Thyroid gland (tissue), 4 donors: ENCODE measurements at regions not wholly inside any gene's neighbourhood (a gene's known extent, or its start where the extent isn't known, plus 50 kb on each side); places are given as distances from the start of the nearest gene placed in this dataset.
"Not testable (repeated sequence)": the region's sequence is repeated elsewhere in the genome, so short reads cannot be mapped to it uniquely, and the experiment has no call there.

Source experiments
- DNase-seq, 2 donors: peaks; one replicate each; pipeline ENCODE4 v3.0.0-alpha.2; 2019
- H3K27ac ChIP-seq, 3 donors: fragments of 200-600 bp; sonication (generic); 1 replicate in 2 of 3; 2 replicates in 1 of 3; pipeline ENCODE4 v1.5.1; 2016 to 2019; ENCODE audit warnings: mild to moderate bottlenecking in 1 of 3, moderate library complexity in 1 of 3
- H3K27me3 ChIP-seq: fragments of 200-600 bp; sonication (generic); one replicate; pipeline ENCODE4 v1.5.1; 2019
- H3K36me3 ChIP-seq, 2 donors: fragments of 200-600 bp; sonication (generic); one replicate each; pipeline ENCODE4 v1.5.1; 2016 to 2019
- H3K4me1 ChIP-seq, 2 donors: fragments of 200-600 bp; sonication (generic); one replicate each; pipeline ENCODE4 v1.5.1; 2017 to 2019
- H3K4me3 ChIP-seq, 3 donors: fragments of 200-600 bp; sonication (generic); replicated peaks in 1 of 3; 1 replicate in 2 of 3; 2 replicates in 1 of 3; pipeline ENCODE4 v1.5.1; 2016; ENCODE audit warnings: mild to moderate bottlenecking in 1 of 3
- H3K9me3 ChIP-seq: fragments of 200-600 bp; sonication (generic); one replicate; pipeline ENCODE4 v1.5.1; 2017
- POLR2A ChIP-seq, 2 donors: fragments of 450-650 bp; IDR thresholded peaks; one replicate each; pipeline ENCODE4 v1.6.1; 2017; ENCODE audit warnings: antibody characterized with exemption in 2 of 2, mild to moderate bottlenecking in 2 of 2, moderate library complexity in 1 of 2
- WGBS, 2 donors: methylation state at CpG; one replicate each; pipeline ENCODE4 v1.1.5; 2017; 5-methylcytosine and 5-hydroxymethylcytosine counted together
- intact Hi-C: fragments of 100-400 bp; cut with DNase I; formaldehyde crosslinking; loops from one replicate; pipeline ENCODE4 v1.15.1; 2023
- TF ChIP-seq, protein P1 (sequence below), 6 experiments: fragments of 200-600 bp in 3 of 6; fragments of 450-650 bp in 3 of 6; sonication (generic) in 3 of 6; IDR thresholded peaks; one replicate each; pipeline ENCODE4 v1.5.1; 2016 to 2019; ENCODE audit warnings: antibody characterized with exemption in 6 of 6, mild to moderate bottlenecking in 2 of 6, inconsistent platforms in 1 of 6, moderate library complexity in 1 of 6

DNA sequence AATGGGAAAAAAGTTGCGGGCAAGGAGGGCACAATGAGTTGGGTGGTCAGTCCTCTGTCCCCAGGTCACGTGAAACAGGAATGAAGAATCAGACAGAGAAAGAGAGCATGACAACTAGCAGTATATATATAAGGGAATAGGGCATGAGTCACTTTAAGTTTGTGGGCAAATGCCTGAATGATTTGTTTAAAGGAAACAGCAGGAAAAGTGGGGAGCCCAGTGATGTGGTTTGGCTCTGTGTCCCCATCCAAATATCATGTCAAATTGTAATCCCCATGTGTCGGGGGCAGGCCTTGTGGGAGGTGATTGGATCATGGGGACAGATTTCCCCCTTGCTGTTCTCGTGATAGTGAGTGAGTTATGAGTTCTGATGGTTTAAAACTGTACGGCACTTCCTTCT is 195.3 kb upstream of the IGF1 start:
- no peaks in the 10 kb centered on the region for H3K27me3 ChIP-seq
- no peaks in the 10 kb centered on the region for H3K4me1 ChIP-seq
- no peaks in the 10 kb centered on the region for H3K9me3 ChIP-seq
- DNase-seq: no peak
- 73 to 95% methylated on average over 5 of the region's 5 CpGs for WGBS, 2 donors
- H3K27ac ChIP-seq: no peak overlapping the region
- intact Hi-C loops: no loop called here
- H3K36me3 ChIP-seq: no peaks in the 10 kb centered on the region
- H3K4me3 ChIP-seq: no peak overlapping the region
- TF ChIP-seq POLR2A (IDR thresholded peaks at IDR 0.05): no peak
- TF ChIP-seq, protein P1, sequence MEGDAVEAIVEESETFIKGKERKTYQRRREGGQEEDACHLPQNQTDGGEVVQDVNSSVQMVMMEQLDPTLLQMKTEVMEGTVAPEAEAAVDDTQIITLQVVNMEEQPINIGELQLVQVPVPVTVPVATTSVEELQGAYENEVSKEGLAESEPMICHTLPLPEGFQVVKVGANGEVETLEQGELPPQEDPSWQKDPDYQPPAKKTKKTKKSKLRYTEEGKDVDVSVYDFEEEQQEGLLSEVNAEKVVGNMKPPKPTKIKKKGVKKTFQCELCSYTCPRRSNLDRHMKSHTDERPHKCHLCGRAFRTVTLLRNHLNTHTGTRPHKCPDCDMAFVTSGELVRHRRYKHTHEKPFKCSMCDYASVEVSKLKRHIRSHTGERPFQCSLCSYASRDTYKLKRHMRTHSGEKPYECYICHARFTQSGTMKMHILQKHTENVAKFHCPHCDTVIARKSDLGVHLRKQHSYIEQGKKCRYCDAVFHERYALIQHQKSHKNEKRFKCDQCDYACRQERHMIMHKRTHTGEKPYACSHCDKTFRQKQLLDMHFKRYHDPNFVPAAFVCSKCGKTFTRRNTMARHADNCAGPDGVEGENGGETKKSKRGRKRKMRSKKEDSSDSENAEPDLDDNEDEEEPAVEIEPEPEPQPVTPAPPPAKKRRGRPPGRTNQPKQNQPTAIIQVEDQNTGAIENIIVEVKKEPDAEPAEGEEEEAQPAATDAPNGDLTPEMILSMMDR (IDR thresholded peaks at IDR 0.05): no peak

DNA sequence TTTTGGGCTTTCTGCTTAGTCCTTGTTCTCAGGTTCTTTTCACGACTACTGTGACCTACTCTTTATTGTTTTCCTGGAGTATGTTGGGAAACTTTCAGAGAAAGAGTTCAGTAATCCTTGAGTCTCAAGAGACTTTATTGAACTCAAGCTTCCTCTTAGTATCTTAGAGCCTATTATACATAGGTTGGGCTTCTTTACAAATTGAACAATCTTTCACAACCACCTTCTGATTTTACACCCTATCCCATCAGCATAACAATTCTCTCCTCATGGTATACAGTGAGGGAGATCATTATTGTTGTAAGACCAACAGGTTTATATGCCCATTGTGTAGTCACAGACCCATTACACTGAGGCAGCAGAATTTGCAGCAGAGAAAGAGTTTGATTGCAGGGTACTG is 193.2 kb upstream of the IGF1 start:
- Histone ChIP-seq H3K9me3 (no peaks in the 10 kb centered on the region), H3K4me1 (peaks cover 0 to 7% of the 10 kb centered on the region in 2 donors), H3K27ac (no peak overlapping the region), H3K4me3 (no peak overlapping the region), H3K36me3 (no peaks in the 10 kb centered on the region), H3K27me3 (no peaks in the 10 kb centered on the region)
- no peak for DNase-seq
- TF ChIP-seq, protein P1 (IDR thresholded peaks at IDR 0.05): no peak
- TF ChIP-seq POLR2A (IDR thresholded peaks at IDR 0.05): no peak
- WGBS, 2 donors: 90 to 91% methylated on average over 1 of the region's 1 CpG
- intact Hi-C loops: no loop called here

DNA sequence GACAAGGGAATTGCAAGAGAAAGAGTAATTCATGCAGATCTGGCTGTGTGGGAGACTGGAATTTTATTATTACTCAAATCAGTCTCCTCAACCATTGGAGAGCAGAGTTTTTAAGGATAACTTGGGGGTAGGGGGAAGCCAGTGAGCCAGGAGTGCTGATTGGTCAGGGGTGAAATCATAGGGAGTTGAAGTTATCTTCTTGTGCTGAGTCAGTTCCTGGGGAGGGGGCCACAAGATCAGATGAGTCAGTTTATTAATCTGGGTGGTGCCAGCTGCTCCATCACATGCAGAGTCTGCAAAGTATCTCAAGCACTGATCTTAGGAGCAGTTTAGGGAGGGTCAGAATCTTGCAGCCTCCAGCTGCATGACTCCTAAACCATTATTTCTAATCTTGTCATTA is 191.8 kb upstream of the IGF1 start:
- H3K36me3 ChIP-seq, DNase-seq, H3K9me3 ChIP-seq, H3K27me3 ChIP-seq, H3K4me3 ChIP-seq, H3K27ac ChIP-seq, H3K4me1 ChIP-seq, intact Hi-C loops: not testable (repeated sequence)

DNA sequence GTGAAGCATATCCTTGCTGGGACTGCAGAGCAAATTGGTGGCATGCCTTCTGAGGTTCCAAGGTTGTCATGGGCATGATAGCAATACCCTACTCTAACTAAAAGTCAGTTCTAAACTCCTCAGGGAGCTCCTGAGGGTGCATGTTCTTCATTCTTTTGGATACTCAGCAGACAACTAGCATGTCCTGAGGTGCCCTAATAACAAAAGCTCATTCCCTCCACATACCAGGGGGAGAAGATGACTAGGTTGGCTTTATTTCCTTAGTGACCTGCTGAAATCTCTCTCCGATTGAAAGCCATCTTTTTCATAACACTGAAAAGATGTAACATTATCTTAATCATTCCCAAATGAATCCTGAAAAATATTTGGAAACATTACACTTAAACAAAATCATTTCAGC is 188.7 kb upstream of the IGF1 start:
- H3K4me3 ChIP-seq: no peak overlapping the region
- H3K9me3 ChIP-seq: no peaks in the 10 kb centered on the region
- TF ChIP-seq, protein P1 (IDR thresholded peaks at IDR 0.05): no peak
- no peak for TF ChIP-seq POLR2A (IDR thresholded peaks at IDR 0.05)
- DNase-seq: no peak
- intact Hi-C loops: no loop called here
- H3K27me3 ChIP-seq: no peaks in the 10 kb centered on the region
- no peaks in the 10 kb centered on the region for H3K36me3 ChIP-seq
- H3K27ac ChIP-seq: no peak overlapping the region
- peaks cover 0 to 7% of the 10 kb centered on the region in 2 donors for H3K4me1 ChIP-seq
- 76 to 89% methylated on average over 1 of the region's 1 CpG for WGBS, 2 donors

DNA sequence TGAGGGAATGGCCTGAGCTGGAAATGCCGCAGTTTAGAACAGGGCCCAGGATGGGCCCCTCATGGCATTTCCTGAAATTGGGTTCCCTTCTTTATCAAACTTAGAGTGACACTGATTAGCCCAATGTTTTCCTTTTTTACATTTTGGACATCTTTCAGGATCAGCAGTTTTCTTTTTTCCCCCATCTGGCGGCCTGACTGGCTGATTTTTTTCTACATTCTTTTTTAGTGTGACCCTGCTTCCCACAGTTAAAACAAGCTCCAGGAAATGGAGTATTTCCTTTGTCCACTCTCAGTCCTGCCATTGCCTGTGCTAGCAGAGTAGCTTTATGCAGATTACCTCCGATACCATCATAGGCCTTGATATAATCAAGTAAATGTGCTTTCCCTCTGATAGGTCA is 185.8 kb upstream of the IGF1 start:
- H3K4me1 ChIP-seq, intact Hi-C loops, H3K9me3 ChIP-seq, H3K27me3 ChIP-seq, H3K27ac ChIP-seq, H3K36me3 ChIP-seq, DNase-seq, H3K4me3 ChIP-seq: not testable (repeated sequence)
- 59 to 70% methylated on average over 3 of the region's 3 CpGs for WGBS, 2 donors

DNA sequence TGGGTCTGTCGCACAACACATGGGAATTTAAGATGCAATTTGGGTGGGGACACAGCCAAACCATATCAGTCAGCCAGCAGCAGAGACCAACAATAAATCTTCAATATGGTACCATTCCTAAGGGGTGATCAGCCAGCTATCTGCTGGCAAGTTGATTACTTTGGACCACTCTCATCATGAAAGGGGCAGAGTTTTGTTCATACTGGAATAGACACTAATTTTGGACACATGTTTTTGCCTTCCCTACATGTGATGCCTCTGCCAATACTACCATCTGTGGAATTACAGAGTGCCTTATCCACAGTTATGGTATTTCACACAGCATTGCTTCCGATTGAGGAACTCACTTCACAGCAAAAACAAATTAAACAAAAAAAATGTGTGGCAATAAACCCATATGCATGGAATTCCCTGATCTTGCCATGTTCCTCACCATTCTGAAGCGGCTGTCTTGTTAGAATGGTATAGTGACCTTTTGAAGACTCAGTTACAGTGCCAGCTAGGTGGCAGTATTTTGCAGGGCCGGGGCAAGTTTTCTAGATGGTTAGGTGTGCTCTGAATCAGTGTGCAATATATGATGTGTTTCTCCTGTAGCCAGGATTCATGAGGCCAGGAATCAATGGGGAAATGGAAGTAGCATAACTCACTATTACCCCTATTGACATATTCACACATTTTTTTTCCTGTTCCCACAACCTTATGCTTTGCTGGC is 179.0 kb upstream of the IGF1 start:
- Histone ChIP-seq H3K36me3 (no peaks in the 10 kb centered on the region), H3K9me3 (no peaks in the 10 kb centered on the region), H3K27ac (no peak overlapping the region), H3K4me3 (no peak overlapping the region), H3K4me1 (no peaks in the 10 kb centered on the region), H3K27me3 (no peaks in the 10 kb centered on the region)
- TF ChIP-seq POLR2A (IDR thresholded peaks at IDR 0.05): no peak
- TF ChIP-seq, protein P1 (IDR thresholded peaks at IDR 0.05): peak in 4 of 6 experiments; percentile 42 to 54 (median 45)
- intact Hi-C loops: no loop called here
- DNase-seq: peak; percentile 26 to 33
- WGBS, 2 donors: 75 to 79% methylated on average over 4 of the region's 4 CpGs
